Middle frontal gyrus (tissue), 1 donor: ENCODE measurements at regions not wholly inside any gene's neighbourhood (a gene's known extent, or its start where the extent isn't known, plus 50 kb on each side); places are given as distances from the start of the nearest gene placed in this dataset.

Experiments
- DNase-seq: peaks from one replicate; pipeline ENCODE4 v3.0.0-alpha.2; 2015; ENCODE audit warnings: low spot score; ENCODE audit errors: extremely low spot score

- DNase-seq: no peak
These were observed 109.0 kb downstream of the TFAP2A start for GRCh38 chr6:10305790-10306415.

- no peak for DNase-seq
These were observed 111.0 kb downstream of the TFAP2A start for GRCh38 chr6:10303608-10304506.

GRCh38 chr6:10302566-10303235 lies 112.2 kb downstream of the TFAP2A start:
- no peak for DNase-seq

GRCh38 chr6:10300071-10300470 lies 114.8 kb downstream of the TFAP2A start:
- no peak for DNase-seq

- DNase-seq: no peak
These were observed 117.0 kb downstream of the TFAP2A start for GRCh38 chr6:10297832-10298231.

- no peak for DNase-seq
These were observed 136.1 kb downstream of the TFAP2A start for GRCh38 chr6:10278746-10279145.

- DNase-seq: no peak
These were observed 138.1 kb downstream of the TFAP2A start for GRCh38 chr6:10276660-10277287.

GRCh38 chr6:10276106-10276505 lies 138.8 kb downstream of the TFAP2A start:
- no peak for DNase-seq

GRCh38 chr6:10272591-10272990 lies 142.3 kb downstream of the TFAP2A start:
- no peak for DNase-seq

GRCh38 chr6:10271982-10272381 lies 142.9 kb downstream of the TFAP2A start:
- DNase-seq: no peak

- no peak for DNase-seq
These were observed 144.9 kb downstream of the TFAP2A start for GRCh38 chr6:10269814-10270472.

GRCh38 chr6:10268611-10269310 lies 146.1 kb downstream of the TFAP2A start:
- no peak for DNase-seq

- DNase-seq: no peak
These were observed 146.8 kb downstream of the TFAP2A start for GRCh38 chr6:10268111-10268510.

GRCh38 chr6:10266462-10266861 lies 148.4 kb downstream of the TFAP2A start:
- DNase-seq: no peak

- DNase-seq: no peak
These were observed 148.8 kb downstream of the TFAP2A start for GRCh38 chr6:10266061-10266460.

- DNase-seq: no peak
These were observed 152.4 kb downstream of the TFAP2A start for GRCh38 chr6:10262505-10262904.

- DNase-seq: no peak
These were observed 155.2 kb downstream of the TFAP2A start for GRCh38 chr6:10259671-10260070.

- no peak for DNase-seq
These were observed 156.5 kb downstream of the TFAP2A start for GRCh38 chr6:10258341-10258740.

GRCh38 chr6:10256113-10256690 lies 158.7 kb downstream of the TFAP2A start:
- no peak for DNase-seq

- no peak for DNase-seq
These were observed 164.1 kb downstream of the TFAP2A start for GRCh38 chr6:10250655-10251220.
